HG02885 (cell line): ENCODE measurements at regions not wholly inside any gene's neighbourhood (a gene's known extent, or its start where the extent isn't known, plus 50 kb on each side); places are given as distances from the start of the nearest gene placed in this dataset.

Source experiments
- ATAC-seq: cut with Tn5 transposase; IDR thresholded peaks from one replicate; pipeline ENCODE4 v1.9.1; 2021; ENCODE audit warnings: mild to moderate bottlenecking; ENCODE audit not compliant: unreplicated experiment, poor library complexity

- no peak for ATAC-seq
Measured at GRCh38 chr9:110040788-110041187, 167.2 kb downstream of the C9orf152 start.

GRCh38 chr9:110041452-110041851, 166.5 kb downstream of the C9orf152 start:
- ATAC-seq, result no peak

GRCh38 chr9:110047232-110047954, 160.6 kb downstream of the C9orf152 start:
- ATAC-seq, result peak; percentile 22

GRCh38 chr9:110047955-110048402, 160.0 kb downstream of the C9orf152 start:
- peak; percentile 41 for ATAC-seq

GRCh38 chr9:110048403-110048975, 159.5 kb downstream of the C9orf152 start:
- peak; percentile 85 for ATAC-seq

GRCh38 chr9:110048976-110049698, 158.8 kb downstream of the C9orf152 start:
- peak; percentile 7 for ATAC-seq

- ATAC-seq, result no peak
Measured at GRCh38 chr9:110049699-110050450, 158.1 kb downstream of the C9orf152 start.

GRCh38 chr9:110050925-110051355, 157.0 kb downstream of the C9orf152 start:
- ATAC-seq, result peak; percentile 36

- ATAC-seq, result no peak
Measured at GRCh38 chr9:110056062-110056461, 151.9 kb downstream of the C9orf152 start.

- peak; percentile 57 for ATAC-seq
Measured at GRCh38 chr9:110058304-110058953, 149.5 kb downstream of the C9orf152 start.

GRCh38 chr9:110059461-110059860, 148.5 kb downstream of the C9orf152 start:
- ATAC-seq, result no peak

- ATAC-seq, result no peak
Measured at GRCh38 chr9:110064803-110065202, 143.2 kb downstream of the C9orf152 start.

GRCh38 chr9:110065532-110065931, 142.4 kb downstream of the C9orf152 start:
- ATAC-seq, result peak; percentile 74

GRCh38 chr9:110066929-110067716, 140.8 kb downstream of the C9orf152 start:
- ATAC-seq, result no peak

GRCh38 chr9:110068212-110068611, 139.7 kb downstream of the C9orf152 start:
- ATAC-seq, result no peak

GRCh38 chr9:110069326-110070248, 138.4 kb downstream of the C9orf152 start:
- no peak for ATAC-seq

- no peak for ATAC-seq
Measured at GRCh38 chr9:110072597-110073355, 135.2 kb downstream of the C9orf152 start.
